ENCODE measurements at regions not wholly inside any gene's neighbourhood (a gene's known extent, or its start where the extent isn't known, plus 50 kb on each side); places are given as distances from the start of the nearest gene placed in this dataset.

DNA sequence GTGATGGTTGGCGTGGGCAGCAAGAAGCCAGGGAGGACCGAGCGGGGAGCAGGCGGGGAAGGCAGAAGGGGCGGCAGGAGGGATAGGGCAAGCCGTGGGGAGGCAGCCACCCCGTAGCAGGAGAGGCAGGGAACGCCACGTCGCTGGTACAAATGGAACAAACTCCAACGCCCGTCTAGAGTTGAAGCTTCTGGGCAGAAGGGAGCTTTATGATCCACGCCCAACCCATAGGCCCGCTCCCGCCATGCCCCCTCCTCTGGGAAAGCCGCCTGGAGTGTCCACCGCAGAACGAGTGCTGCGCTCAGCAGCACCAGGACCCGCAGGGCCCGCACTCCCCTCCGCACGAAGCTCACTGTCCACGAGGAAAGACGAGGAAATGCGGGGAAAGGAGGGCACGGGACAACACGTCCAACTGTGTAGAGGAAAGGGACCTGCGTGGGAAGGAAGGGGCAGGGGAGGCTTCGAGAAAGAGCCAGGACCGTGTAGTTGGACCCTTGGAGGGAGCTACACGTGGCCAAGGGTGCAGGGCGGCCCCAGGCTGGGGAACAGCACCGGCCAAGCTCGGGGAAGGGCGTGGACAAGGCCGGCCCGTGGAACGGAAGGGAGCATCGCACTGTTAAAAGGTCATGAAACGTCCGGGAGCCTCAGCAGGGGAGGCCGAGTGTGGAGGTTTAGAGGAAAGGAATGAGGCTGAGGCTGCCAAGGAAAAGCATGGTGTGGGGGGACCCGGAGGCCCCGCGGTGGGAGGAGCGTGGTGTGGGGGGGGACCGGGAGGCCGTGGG lies 204.0 kb downstream of the DLL1 start:
- H3K79me2 ChIP-seq (ENCODE audit: insufficient read depth), result no peaks in the 10 kb centered on the region
- no peaks in the 10 kb centered on the region for H4K20me1 ChIP-seq (ENCODE audit: insufficient read depth)
- H3K9me3 ChIP-seq, result no peaks in the 10 kb centered on the region
- POLR2A ChIA-PET, result no interaction called here
- H2AFZ ChIP-seq (ENCODE audit: low read depth), result no peak overlapping the region
- no peak overlapping the region for H3K9ac ChIP-seq
- TF ChIP-seq SIN3A (IDR thresholded peaks at IDR 0.05; ENCODE audit: borderline replicate concordance, low read depth, low read length), result no peak
- no peak for TF ChIP-seq FOXM1 (IDR thresholded peaks at IDR 0.05; ENCODE audit: low read depth)
- TF ChIP-seq, protein P1, sequence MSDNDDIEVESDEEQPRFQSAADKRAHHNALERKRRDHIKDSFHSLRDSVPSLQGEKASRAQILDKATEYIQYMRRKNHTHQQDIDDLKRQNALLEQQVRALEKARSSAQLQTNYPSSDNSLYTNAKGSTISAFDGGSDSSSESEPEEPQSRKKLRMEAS (IDR thresholded peaks at IDR 0.05; ENCODE audit: low read depth), result no peak
- TF ChIP-seq, protein P2, sequence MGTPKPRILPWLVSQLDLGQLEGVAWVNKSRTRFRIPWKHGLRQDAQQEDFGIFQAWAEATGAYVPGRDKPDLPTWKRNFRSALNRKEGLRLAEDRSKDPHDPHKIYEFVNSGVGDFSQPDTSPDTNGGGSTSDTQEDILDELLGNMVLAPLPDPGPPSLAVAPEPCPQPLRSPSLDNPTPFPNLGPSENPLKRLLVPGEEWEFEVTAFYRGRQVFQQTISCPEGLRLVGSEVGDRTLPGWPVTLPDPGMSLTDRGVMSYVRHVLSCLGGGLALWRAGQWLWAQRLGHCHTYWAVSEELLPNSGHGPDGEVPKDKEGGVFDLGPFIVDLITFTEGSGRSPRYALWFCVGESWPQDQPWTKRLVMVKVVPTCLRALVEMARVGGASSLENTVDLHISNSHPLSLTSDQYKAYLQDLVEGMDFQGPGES (IDR thresholded peaks at IDR 0.05; ENCODE audit: low read depth, low read length), result no peak
- no peak for TF ChIP-seq NFIC (IDR thresholded peaks at IDR 0.05; ENCODE audit: borderline replicate concordance)
- TF ChIP-seq, protein P3, sequence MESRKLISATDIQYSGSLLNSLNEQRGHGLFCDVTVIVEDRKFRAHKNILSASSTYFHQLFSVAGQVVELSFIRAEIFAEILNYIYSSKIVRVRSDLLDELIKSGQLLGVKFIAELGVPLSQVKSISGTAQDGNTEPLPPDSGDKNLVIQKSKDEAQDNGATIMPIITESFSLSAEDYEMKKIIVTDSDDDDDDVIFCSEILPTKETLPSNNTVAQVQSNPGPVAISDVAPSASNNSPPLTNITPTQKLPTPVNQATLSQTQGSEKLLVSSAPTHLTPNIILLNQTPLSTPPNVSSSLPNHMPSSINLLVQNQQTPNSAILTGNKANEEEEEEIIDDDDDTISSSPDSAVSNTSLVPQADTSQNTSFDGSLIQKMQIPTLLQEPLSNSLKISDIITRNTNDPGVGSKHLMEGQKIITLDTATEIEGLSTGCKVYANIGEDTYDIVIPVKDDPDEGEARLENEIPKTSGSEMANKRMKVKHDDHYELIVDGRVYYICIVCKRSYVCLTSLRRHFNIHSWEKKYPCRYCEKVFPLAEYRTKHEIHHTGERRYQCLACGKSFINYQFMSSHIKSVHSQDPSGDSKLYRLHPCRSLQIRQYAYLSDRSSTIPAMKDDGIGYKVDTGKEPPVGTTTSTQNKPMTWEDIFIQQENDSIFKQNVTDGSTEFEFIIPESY (IDR thresholded peaks at IDR 0.05; ENCODE audit: borderline replicate concordance, low read depth), result no peak
- TF ChIP-seq RFX5 (IDR thresholded peaks at IDR 0.05; ENCODE audit: low read length), result no peak
- TF ChIP-seq GATA2 (CRISPR knock-in tag; IDR thresholded peaks at IDR 0.05), result no peak
- no peak for TF ChIP-seq GABPA (IDR thresholded peaks at IDR 0.05; ENCODE audit: low read depth)
- no peak for TF ChIP-seq CHD2 (IDR thresholded peaks at IDR 0.05; ENCODE audit: low read length, partially characterized antibody)
- TF ChIP-seq TEAD4 (IDR thresholded peaks at IDR 0.05; ENCODE audit: borderline replicate concordance, insufficient read depth), result no peak
- no peak for TF ChIP-seq NRF1 (IDR thresholded peaks at IDR 0.05; ENCODE audit: low read depth, low read length)
- no peak for TF ChIP-seq YY1 (IDR thresholded peaks at IDR 0.05; ENCODE audit: low read depth)
- TF ChIP-seq FOSL2 (IDR thresholded peaks at IDR 0.05; ENCODE audit: borderline replicate concordance, low read depth), result no peak
- TF ChIP-seq JUND (IDR thresholded peaks at IDR 0.05), result no peak
- no peak for TF ChIP-seq CTCF (IDR thresholded peaks at IDR 0.05)
- no peak overlapping the region for H3K27ac ChIP-seq (ENCODE audit: low read depth in 2 of 2, low read length in 1 of 2)
- peaks cover 0 to 6% of the 10 kb centered on the region in 2 experiments; a peak in 1 of 4 replicates for H3K4me1 ChIP-seq (ENCODE audit: control insufficient read depth in 1 of 2, insufficient read depth in 2 of 2, low read depth in 1 of 2, low read length in 1 of 2)
- no peak for DNase-seq
- no peaks in the 10 kb centered on the region for H3K36me3 ChIP-seq (replicated peaks in 1 of 2; ENCODE audit: control insufficient read depth in 1 of 2, insufficient read depth in 2 of 2, low read length in 1 of 2)
- CTCF ChIA-PET, result no interaction called here
- H3K4me2 ChIP-seq, result no peak overlapping the region
- no peaks in the 10 kb centered on the region for H3K9me2 ChIP-seq
- 75% methylated on average over 46 of the region's 49 CpGs for WGBS (ENCODE audit: low lambda C conversion rate)
- H3F3A ChIP-seq (replicated peaks; ENCODE audit: insufficient read depth), result no peaks in the 10 kb centered on the region
- no peak overlapping the region; a peak in 1 of 4 replicates for H3K4me3 ChIP-seq (ENCODE audit: low read depth in 2 of 2, low read length in 1 of 2)
- no peaks in the 10 kb centered on the region for H3K27me3 ChIP-seq (ENCODE audit: insufficient read depth)

Measured in SK-N-SH (cell line).